ENCODE measurements at regions not wholly inside any gene's neighbourhood (a gene's known extent, or its start where the extent isn't known, plus 50 kb on each side); places are given as distances from the start of the nearest gene placed in this dataset.
A peak's percentile ranks its signal among the peaks of the same experiment; 100 is the strongest.
"Not testable (repeated sequence)": the region's sequence is repeated elsewhere in the genome, so short reads cannot be mapped to it uniquely, and the experiment has no call there.

DNA sequence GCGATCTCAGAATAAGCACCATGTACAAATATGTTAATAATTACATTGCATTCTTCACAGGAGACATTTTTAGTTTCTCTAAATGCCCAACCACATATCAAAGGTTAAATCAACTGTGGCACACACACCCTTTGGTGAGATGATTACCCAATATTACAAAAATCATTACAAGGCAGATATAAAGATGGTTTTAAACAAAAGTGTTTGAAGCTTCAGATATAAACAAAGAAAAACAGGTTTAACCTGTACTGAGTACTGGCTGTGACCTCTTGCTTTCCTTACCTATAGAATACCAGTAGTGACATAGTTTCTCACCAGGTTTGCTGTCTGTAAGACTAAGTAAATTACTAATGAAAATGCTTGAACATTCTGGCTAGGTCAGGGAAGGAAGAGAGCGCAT lies 360.0 kb upstream of the IGFBP3 start:
- H3K27me3 Mint-ChIP-seq: no peaks in the 10 kb centered on the region

DNA sequence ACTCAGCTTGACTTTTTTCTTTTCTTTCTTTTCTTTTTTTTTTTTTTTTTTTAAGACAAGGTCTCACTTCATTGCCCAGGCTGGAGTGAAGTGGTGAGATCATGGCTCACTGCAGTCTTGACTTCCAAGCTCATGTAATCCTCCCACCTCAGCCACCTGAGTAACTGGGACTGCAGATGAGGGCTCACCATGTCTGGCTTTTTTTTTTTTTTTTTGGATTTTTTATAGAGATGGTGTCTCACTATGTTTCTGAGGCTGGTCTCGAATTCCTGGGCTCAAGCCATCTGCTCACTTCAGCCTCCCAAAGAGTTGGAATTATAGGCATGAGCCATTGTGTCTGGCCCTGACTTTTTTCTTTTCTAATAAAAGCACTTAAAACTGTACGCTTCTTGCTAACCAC lies 358.2 kb upstream of the IGFBP3 start:
- no peak for DNase-seq (ENCODE audit: extremely low spot score, unreplicated experiment)
- no peak for TF ChIP-seq CTCF (conservative IDR thresholded peaks at IDR 0.05)
- Mint-ChIP-seq H3K4me3 (no peak overlapping the region), H3K9me3 (peaks cover 13% of the 10 kb centered on the region), H3K36me3 (no peaks in the 10 kb centered on the region), H3K27me3 (no peaks in the 10 kb centered on the region), H3K4me1 (ENCODE audit: unreplicated experiment) (peaks cover 8% of the 10 kb centered on the region), H3K27ac (no peak overlapping the region)

More for the DNA sequence above, 360.0 kb upstream of the IGFBP3 start:
- no peak for TF ChIP-seq CTCF (conservative IDR thresholded peaks at IDR 0.05)
- Mint-ChIP-seq H3K4me3 (peak overlapping the region; percentile 45), H3K36me3 (no peaks in the 10 kb centered on the region), H3K9me3 (peaks cover 13% of the 10 kb centered on the region), H3K27ac (peak overlapping the region; percentile 85), H3K4me1 (ENCODE audit: unreplicated experiment) (peaks cover 12% of the 10 kb centered on the region)
- DNase-seq (ENCODE audit: extremely low spot score, unreplicated experiment): no peak

DNA sequence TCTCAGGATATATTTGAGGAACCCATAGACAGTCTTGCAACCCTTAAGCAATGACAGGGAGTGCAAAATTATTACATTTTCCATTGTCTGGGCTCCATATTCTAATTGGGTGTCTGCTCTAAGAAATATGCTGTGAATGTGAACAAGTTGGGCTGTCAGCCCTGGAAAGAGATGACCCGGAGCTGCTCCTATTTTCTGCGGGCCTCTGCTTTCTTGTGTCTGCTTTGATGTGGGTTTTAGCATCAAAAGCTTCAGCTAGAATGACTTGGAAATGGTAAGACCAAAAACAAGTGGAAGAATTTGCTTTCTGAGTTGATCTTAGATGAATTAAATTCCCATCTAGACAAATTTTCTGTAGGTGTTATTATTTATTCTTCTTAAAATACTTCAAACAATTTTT lies 343.6 kb upstream of the IGFBP3 start:
- no peak for TF ChIP-seq CTCF (conservative IDR thresholded peaks at IDR 0.05)
- DNase-seq (ENCODE audit: extremely low spot score, unreplicated experiment): no peak
- Mint-ChIP-seq H3K27ac (no peak overlapping the region), H3K9me3 (peaks cover 14% of the 10 kb centered on the region), H3K4me3 (no peak overlapping the region), H3K4me1 (ENCODE audit: unreplicated experiment) (no peaks in the 10 kb centered on the region), H3K36me3 (no peaks in the 10 kb centered on the region), H3K27me3 (no peaks in the 10 kb centered on the region)

DNA sequence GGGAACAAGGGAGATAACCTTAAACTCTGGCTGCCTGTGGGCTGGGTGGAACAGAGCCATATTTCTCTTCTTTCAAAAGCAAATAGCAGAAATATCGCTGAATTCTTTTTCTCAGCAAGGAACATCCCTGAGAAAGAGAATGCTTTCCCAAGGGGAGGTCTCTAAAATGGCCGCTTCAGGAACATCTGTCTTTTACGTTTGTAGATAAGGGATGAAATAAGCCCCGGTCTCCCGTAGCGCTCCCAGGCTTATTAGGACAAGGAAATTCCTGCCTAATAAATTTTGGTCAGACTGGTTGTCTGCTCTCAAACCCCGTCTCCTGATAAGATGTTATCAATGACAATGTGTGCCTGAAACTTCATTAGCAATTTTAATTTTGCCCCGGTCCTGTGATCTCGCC lies 340.6 kb upstream of the IGFBP3 start:
- not testable (repeated sequence) for H3K4me3 Mint-ChIP-seq; H3K27ac Mint-ChIP-seq; H3K27me3 Mint-ChIP-seq; H3K4me1 Mint-ChIP-seq (ENCODE audit: unreplicated experiment); H3K36me3 Mint-ChIP-seq; DNase-seq (ENCODE audit: extremely low spot score, unreplicated experiment)
- peaks cover 21% of the 10 kb centered on the region for H3K9me3 Mint-ChIP-seq

GRCh38 chr7:46259947-46260346 lies 338.9 kb upstream of the IGFBP3 start:
- Mint-ChIP-seq H3K27ac (no peak overlapping the region), H3K4me3 (no peak overlapping the region), H3K27me3 (no peaks in the 10 kb centered on the region), H3K36me3 (peaks cover 4% of the 10 kb centered on the region), H3K4me1 (ENCODE audit: unreplicated experiment) (peaks cover 4% of the 10 kb centered on the region), H3K9me3 (peaks cover 21% of the 10 kb centered on the region)
- no peak for TF ChIP-seq CTCF (conservative IDR thresholded peaks at IDR 0.05)
- no peak for DNase-seq (ENCODE audit: extremely low spot score, unreplicated experiment)

DNA sequence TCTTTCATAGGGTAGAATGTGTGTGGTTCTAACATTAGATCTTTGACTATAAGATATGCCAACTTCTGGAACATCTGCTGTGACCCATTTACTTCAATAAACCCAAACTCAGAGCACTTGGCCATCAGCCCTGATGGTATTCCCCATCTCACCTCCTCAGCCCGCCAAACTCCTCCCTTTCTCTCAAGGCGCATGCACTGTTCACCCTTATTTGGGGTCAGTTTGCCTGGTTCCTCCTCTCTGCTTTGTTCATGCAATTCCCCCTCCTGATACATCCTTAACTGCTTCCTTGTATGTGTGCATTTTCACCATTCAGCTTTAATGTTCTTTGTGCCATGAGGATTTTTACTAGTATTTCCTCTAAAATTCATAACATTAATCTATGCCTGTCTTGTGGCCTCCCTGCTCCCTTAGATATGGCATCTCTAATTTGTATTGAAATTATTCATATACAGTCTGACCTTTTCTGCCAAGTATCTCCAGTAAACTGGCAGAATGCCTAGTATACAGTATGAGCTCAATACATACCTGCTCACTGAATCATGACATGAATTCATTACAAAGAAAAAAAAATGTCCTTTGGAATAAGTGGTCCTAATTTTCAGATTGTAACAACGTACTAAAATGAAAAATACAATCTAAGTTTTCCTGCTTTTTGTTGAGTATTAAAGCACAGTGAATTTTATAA lies 336.8 kb upstream of the IGFBP3 start:
- Mint-ChIP-seq H3K36me3 (peaks cover 4% of the 10 kb centered on the region), H3K4me3 (no peak overlapping the region), H3K9me3 (peaks cover 30% of the 10 kb centered on the region), H3K27ac (peak overlapping the region; percentile 67), H3K4me1 (ENCODE audit: unreplicated experiment) (peaks cover 4% of the 10 kb centered on the region), H3K27me3 (no peaks in the 10 kb centered on the region)
- no peak for TF ChIP-seq CTCF (conservative IDR thresholded peaks at IDR 0.05)
- DNase-seq (ENCODE audit: extremely low spot score, unreplicated experiment): no peak
